ENCODE measurements at regions not wholly inside any gene's neighbourhood (a gene's known extent, or its start where the extent isn't known, plus 50 kb on each side); places are given as distances from the start of the nearest gene placed in this dataset.

- no peak for TF ChIP-seq Cebpa-rat (IDR thresholded peaks at IDR 0.05)
- H3K4me1 ChIP-seq: peaks cover 4% of the 10 kb centered on the region; the same call in 1 of the 2 replicates
- no peaks in the 10 kb centered on the region for H3K36me3 ChIP-seq
- H3K27ac ChIP-seq: no peak overlapping the region
- no peak overlapping the region for H3K4me3 ChIP-seq
- no peaks in the 10 kb centered on the region for H4K20me1 ChIP-seq
- H3K9me3 ChIP-seq: no peaks in the 10 kb centered on the region
- H3K27me3 ChIP-seq: no peaks in the 10 kb centered on the region
- H3K9ac ChIP-seq: no peak overlapping the region
- no peak overlapping the region for H3K4me2 ChIP-seq
Measured at GRCh38 chr5:74501674-74502478, 138.7 kb downstream of the ENC1 start.

GRCh38 chr5:74500110-74500917 lies 140.2 kb downstream of the ENC1 start:
- Histone ChIP-seq H3K9me3 (no peaks in the 10 kb centered on the region), H3K27ac (no peak overlapping the region), H3K4me3 (no peak overlapping the region), H3K36me3 (no peaks in the 10 kb centered on the region), H3K4me2 (no peak overlapping the region), H3K9ac (no peak overlapping the region), H4K20me1 (no peaks in the 10 kb centered on the region), H3K27me3 (no peaks in the 10 kb centered on the region), H3K4me1 (peaks cover 4% of the 10 kb centered on the region; the same call in 1 of the 2 replicates)
- TF ChIP-seq Cebpa-rat (IDR thresholded peaks at IDR 0.05): no peak

- peaks cover 4% of the 10 kb centered on the region; the same call in 1 of the 2 replicates for H3K4me1 ChIP-seq
- no peak overlapping the region for H3K9ac ChIP-seq
- no peaks in the 10 kb centered on the region for H3K36me3 ChIP-seq
- H4K20me1 ChIP-seq: no peaks in the 10 kb centered on the region
- H3K27me3 ChIP-seq: no peaks in the 10 kb centered on the region
- H3K27ac ChIP-seq: no peak overlapping the region
- TF ChIP-seq Cebpa-rat (IDR thresholded peaks at IDR 0.05): no peak
- H3K4me2 ChIP-seq: no peak overlapping the region
- no peaks in the 10 kb centered on the region for H3K9me3 ChIP-seq
- H3K4me3 ChIP-seq: no peak overlapping the region
Measured at GRCh38 chr5:74499256-74500050, 141.1 kb downstream of the ENC1 start.

GRCh38 chr5:74497706-74498105 lies 142.8 kb downstream of the ENC1 start:
- peaks cover 3% of the 10 kb centered on the region; the same call in 1 of the 2 replicates for H3K4me1 ChIP-seq
- H3K27me3 ChIP-seq: no peaks in the 10 kb centered on the region
- no peaks in the 10 kb centered on the region for H4K20me1 ChIP-seq
- H3K9me3 ChIP-seq: no peaks in the 10 kb centered on the region
- no peak for TF ChIP-seq Cebpa-rat (IDR thresholded peaks at IDR 0.05)
- H3K36me3 ChIP-seq: no peaks in the 10 kb centered on the region
- no peak overlapping the region for H3K4me2 ChIP-seq
- no peak overlapping the region for H3K9ac ChIP-seq
- no peak overlapping the region for H3K27ac ChIP-seq
- no peak overlapping the region for H3K4me3 ChIP-seq

GRCh38 chr5:74493411-74493810 lies 147.1 kb downstream of the ENC1 start:
- H3K36me3 ChIP-seq: no peaks in the 10 kb centered on the region
- H3K9me3 ChIP-seq: no peaks in the 10 kb centered on the region
- no peaks in the 10 kb centered on the region for H4K20me1 ChIP-seq
- H3K27ac ChIP-seq: no peak overlapping the region
- H3K4me3 ChIP-seq: no peak overlapping the region
- peaks cover 9% of the 10 kb centered on the region; the same call in 1 of the 2 replicates for H3K4me1 ChIP-seq
- H3K4me2 ChIP-seq: no peak overlapping the region
- H3K9ac ChIP-seq: no peak overlapping the region
- TF ChIP-seq Cebpa-rat (IDR thresholded peaks at IDR 0.05): no peak
- no peaks in the 10 kb centered on the region for H3K27me3 ChIP-seq

GRCh38 chr5:74492230-74492629 lies 148.3 kb downstream of the ENC1 start:
- H3K36me3 ChIP-seq: no peaks in the 10 kb centered on the region
- H3K27ac ChIP-seq: no peak overlapping the region
- no peak overlapping the region for H3K9ac ChIP-seq
- no peaks in the 10 kb centered on the region for H4K20me1 ChIP-seq
- H3K27me3 ChIP-seq: no peaks in the 10 kb centered on the region
- H3K4me2 ChIP-seq: no peak overlapping the region
- no peak for TF ChIP-seq Cebpa-rat (IDR thresholded peaks at IDR 0.05)
- H3K4me1 ChIP-seq: peaks cover 9% of the 10 kb centered on the region; the same call in 1 of the 2 replicates
- H3K9me3 ChIP-seq: no peaks in the 10 kb centered on the region
- H3K4me3 ChIP-seq: no peak overlapping the region

GRCh38 chr5:74491586-74491985 lies 148.9 kb downstream of the ENC1 start:
- H3K9me3 ChIP-seq: no peaks in the 10 kb centered on the region
- H3K4me2 ChIP-seq: no peak overlapping the region
- no peaks in the 10 kb centered on the region for H3K27me3 ChIP-seq
- H4K20me1 ChIP-seq: no peaks in the 10 kb centered on the region
- no peak for TF ChIP-seq Cebpa-rat (IDR thresholded peaks at IDR 0.05)
- H3K36me3 ChIP-seq: no peaks in the 10 kb centered on the region
- no peak overlapping the region for H3K27ac ChIP-seq
- H3K4me3 ChIP-seq: no peak overlapping the region
- no peak overlapping the region for H3K9ac ChIP-seq
- H3K4me1 ChIP-seq: peaks cover 9% of the 10 kb centered on the region; the same call in 1 of the 2 replicates

- H3K4me1 ChIP-seq: peaks cover 9% of the 10 kb centered on the region; the same call in 1 of the 2 replicates
- no peak overlapping the region for H3K9ac ChIP-seq
- no peak overlapping the region for H3K4me2 ChIP-seq
- no peaks in the 10 kb centered on the region for H3K9me3 ChIP-seq
- H3K4me3 ChIP-seq: no peak overlapping the region
- H3K36me3 ChIP-seq: no peaks in the 10 kb centered on the region
- H3K27ac ChIP-seq: no peak overlapping the region
- H3K27me3 ChIP-seq: no peaks in the 10 kb centered on the region
- no peaks in the 10 kb centered on the region for H4K20me1 ChIP-seq
- no peak for TF ChIP-seq Cebpa-rat (IDR thresholded peaks at IDR 0.05)
Measured at GRCh38 chr5:74490814-74491213, 149.7 kb downstream of the ENC1 start.

- no peak overlapping the region for H3K4me2 ChIP-seq
- no peaks in the 10 kb centered on the region for H3K9me3 ChIP-seq
- H4K20me1 ChIP-seq: no peaks in the 10 kb centered on the region
- no peaks in the 10 kb centered on the region for H3K36me3 ChIP-seq
- H3K4me1 ChIP-seq: no peaks in the 10 kb centered on the region
- no peak for TF ChIP-seq Cebpa-rat (IDR thresholded peaks at IDR 0.05)
- H3K9ac ChIP-seq: no peak overlapping the region
- H3K27me3 ChIP-seq: no peaks in the 10 kb centered on the region
- H3K4me3 ChIP-seq: no peak overlapping the region
- no peak overlapping the region for H3K27ac ChIP-seq
Measured at GRCh38 chr5:74482990-74483389, 157.5 kb downstream of the ENC1 start.
